ENCODE measurements at regions not wholly inside any gene's neighbourhood (a gene's known extent, or its start where the extent isn't known, plus 50 kb on each side); places are given as distances from the start of the nearest gene placed in this dataset.

DNA sequence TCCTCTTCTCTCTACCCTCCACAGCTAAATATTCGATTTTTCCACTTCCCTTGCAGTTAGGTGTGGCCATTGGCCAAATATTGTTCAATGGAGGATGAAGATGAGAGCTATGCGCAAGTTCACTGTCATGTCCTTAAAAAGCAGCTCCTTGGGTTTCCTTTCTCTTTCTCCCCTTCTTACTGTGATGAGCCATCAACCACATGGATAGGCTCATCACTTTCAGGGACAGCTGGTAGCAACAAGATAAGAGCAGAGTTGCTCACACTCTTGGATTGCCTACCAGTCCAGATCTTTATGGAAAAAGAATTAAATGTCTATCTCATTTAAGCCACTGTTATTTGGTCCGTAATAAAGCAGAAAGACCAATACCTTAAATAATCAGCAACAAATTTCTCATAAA, 377.0 kb downstream of the DDX10 start:
- Histone ChIP-seq H4K91ac (replicated peaks; ENCODE audit: insufficient read length, low read length) (no peak overlapping the region), H2BK120ac (replicated peaks; ENCODE audit: low read depth, low read length) (no peak overlapping the region), H3K23ac (ENCODE audit: insufficient read length) (no peak overlapping the region), H3K4me2 (ENCODE audit: insufficient read depth in 1 of 2, low read depth in 2 of 2, low read length in 2 of 2) (no peak overlapping the region), H3K56ac (replicated peaks; ENCODE audit: insufficient read length, low read depth, low read length) (no peak overlapping the region), H4K20me1 (replicated peaks in 1 of 2; ENCODE audit: control insufficient read depth in 1 of 2, insufficient read depth in 2 of 2, low read length in 2 of 2) (no peaks in the 10 kb centered on the region), H3K27ac (ENCODE audit: low read depth, low read length) (no peak overlapping the region), H3K9me3 (ENCODE audit: insufficient read depth in 2 of 2, low read depth in 1 of 2, low read length in 1 of 2) (no peaks in the 10 kb centered on the region), H2BK5ac (ENCODE audit: low read depth, low read length) (no peak overlapping the region), H3K23me2 (ENCODE audit: low read depth, low read length) (no peaks in the 10 kb centered on the region), H3K79me2 (ENCODE audit: control insufficient read depth in 1 of 2, insufficient read depth in 2 of 2, low read length in 2 of 2) (no peaks in the 10 kb centered on the region), H3K4me1 (replicated peaks in 1 of 4; ENCODE audit: control insufficient read depth in 3 of 4, insufficient read depth in 4 of 4, low read length in 3 of 4) (peaks cover 0 to under 1% (median 0%) of the 10 kb centered on the region in 4 experiments; a peak in 1 of 7 replicates), H4K5ac (ENCODE audit: insufficient read length, low read depth, low read length) (no peak overlapping the region), H2BK12ac (ENCODE audit: low read depth, low read length) (no peak overlapping the region), H3K14ac (ENCODE audit: insufficient read length) (no peak overlapping the region), H2BK15ac (ENCODE audit: low read length) (no peak overlapping the region), H2AFZ (ENCODE audit: low read length) (no peak overlapping the region), H3K27me3 (replicated peaks in 1 of 4; ENCODE audit: control insufficient read depth in 3 of 4, extremely low read depth in 1 of 4, insufficient read depth in 3 of 4, low read length in 3 of 4) (no peaks in the 10 kb centered on the region), H3K4me3 (ENCODE audit: extremely low read depth in 1 of 4, insufficient read depth in 2 of 4, low read depth in 3 of 4, low read length in 4 of 4) (no peak overlapping the region), H3K36me3 (ENCODE audit: control insufficient read depth in 2 of 4, insufficient read depth in 4 of 4, low read length in 3 of 4) (no peaks in the 10 kb centered on the region), H3K4ac (replicated peaks; ENCODE audit: insufficient read length, low read depth, low read length) (no peak overlapping the region), H3K9ac (replicated peaks in 1 of 4; ENCODE audit: extremely low read depth in 1 of 4, low read depth in 3 of 4, low read length in 3 of 4) (no peak overlapping the region), H2AK5ac (ENCODE audit: low read depth, low read length) (no peak overlapping the region), H3K79me1 (ENCODE audit: low read depth, low read length) (no peaks in the 10 kb centered on the region), H2BK20ac (ENCODE audit: low read length) (no peak overlapping the region), H3K18ac (ENCODE audit: extremely low read depth, low read length) (no peak overlapping the region), H4K8ac (ENCODE audit: extremely low read depth, insufficient read depth, low read length) (no peak overlapping the region)
- WGBS, 2 experiments (ENCODE audit: extremely low coverage in 1 of 2, insufficient coverage in 1 of 2, insufficient read length in 1 of 2, insufficient replicate concordance in 2 of 2, low coverage in 1 of 2, low lambda C conversion rate in 2 of 2, missing lambda C conversion rate in 1 of 2) = 86% methylated on average over 3 of the region's 3 CpGs; no CpG with 5 or more reads in 1 of the 2 experiments
- ChIA-PET POLR2A (ENCODE audit: partially characterized antibody) (no interaction called here), CTCF (ENCODE audit: partially characterized antibody) (interaction anchor here (0.6 kb wide), 1 partner anchor 654 kb away, joined by 3 read pairs; no protein-coding TSS in a partner anchor)
- FAIRE-seq (no peak), DNase-seq (ENCODE audit: low read depth in 1 of 2, low spot score in 2 of 2) (no peak)
- TF ChIP-seq, protein P1, sequence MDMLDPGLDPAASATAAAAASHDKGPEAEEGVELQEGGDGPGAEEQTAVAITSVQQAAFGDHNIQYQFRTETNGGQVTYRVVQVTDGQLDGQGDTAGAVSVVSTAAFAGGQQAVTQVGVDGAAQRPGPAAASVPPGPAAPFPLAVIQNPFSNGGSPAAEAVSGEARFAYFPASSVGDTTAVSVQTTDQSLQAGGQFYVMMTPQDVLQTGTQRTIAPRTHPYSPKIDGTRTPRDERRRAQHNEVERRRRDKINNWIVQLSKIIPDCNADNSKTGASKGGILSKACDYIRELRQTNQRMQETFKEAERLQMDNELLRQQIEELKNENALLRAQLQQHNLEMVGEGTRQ (IDR thresholded peaks at IDR 0.05; ENCODE audit: low read length) = no peak
- TF ChIP-seq YY1 (IDR thresholded peaks at IDR 0.05; ENCODE audit: low read depth, low read length) (no peak), CBX5 (IDR thresholded peaks at IDR 0.05; ENCODE audit: low read depth, low read length) (no peak), MAFK (IDR thresholded peaks at IDR 0.05; ENCODE audit: low read depth, low read length) (no peak), JUND (IDR thresholded peaks at IDR 0.05; ENCODE audit: low read length) (no peak), EP300 (IDR thresholded peaks at IDR 0.05; ENCODE audit: borderline replicate concordance in 1 of 2, low read depth in 2 of 2, low read length in 2 of 2) (no peak), KDM4A (IDR thresholded peaks at IDR 0.05; ENCODE audit: low read depth, low read length, severe bottlenecking) (no peak), SP1 (IDR thresholded peaks at IDR 0.05; ENCODE audit: low read depth, low read length) (no peak), HDAC2 (IDR thresholded peaks at IDR 0.05; ENCODE audit: borderline replicate concordance in 1 of 2, low read depth in 2 of 2, low read length in 2 of 2) (no peak), TEAD4 (IDR thresholded peaks at IDR 0.05; ENCODE audit: low read depth, low read length) (no peak), RXRA (IDR thresholded peaks at IDR 0.05; ENCODE audit: insufficient read depth, low read depth, low read length) (no peak), BRCA1 (IDR thresholded peaks at IDR 0.05; ENCODE audit: low read depth, low read length) (no peak), BCL11A (IDR thresholded peaks at IDR 0.05; ENCODE audit: low read depth in 2 of 2, low read length in 2 of 2) (no peak), SAP30 (IDR thresholded peaks at IDR 0.05; ENCODE audit: insufficient read depth, insufficient replicate concordance, low read length) (no peak)
